GM13977 (cell line): ENCODE measurements at regions not wholly inside any gene's neighbourhood (a gene's known extent, or its start where the extent isn't known, plus 50 kb on each side); places are given as distances from the start of the nearest gene placed in this dataset.

Experiments used
- DNase-seq: peaks from one replicate; pipeline ENCODE4 v3.0.0; 2012; ENCODE audit warnings: low spot score
- CTCF ChIP-seq: IDR thresholded peaks from 2 replicates; pipeline ENCODE4 v1.5.1; 2012; ENCODE audit warnings: mild to moderate bottlenecking, control low read depth; ENCODE audit not compliant: insufficient read depth; ENCODE audit errors: extremely low read depth, missing control alignments
- in situ Hi-C: fragments of 300-500 bp; cut with MboI; formaldehyde crosslinking; loops from one replicate; pipeline ENCODE4 v1.12.0; 2022; ENCODE audit warnings: low sequenced_read_pairs, low pct_unique_long_range_greater_than_20kb, mixed read lengths, inconsistent platforms; ENCODE audit not compliant: unreplicated experiment

- no peak for DNase-seq
- in situ Hi-C loops = no loop called here
- TF ChIP-seq CTCF = no peak
Measured at GRCh38 chrX:151476604-151477303, 79.7 kb downstream of the VMA21 start.

GRCh38 chrX:151478058-151478457 lies 81.1 kb downstream of the VMA21 start:
- in situ Hi-C loops = no loop called here
- DNase-seq = no peak
- TF ChIP-seq CTCF = no peak

- TF ChIP-seq CTCF = peak; percentile 54
- DNase-seq = peak; percentile 32
- in situ Hi-C loops = no loop called here
Measured at GRCh38 chrX:151488677-151489076, 74.8 kb upstream of the PASD1 start.

- in situ Hi-C loops = no loop called here
- TF ChIP-seq CTCF = peak; percentile 52
- DNase-seq = peak; percentile 15
Measured at GRCh38 chrX:151505796-151506195, 57.7 kb upstream of the PASD1 start.

- DNase-seq = no peak
- in situ Hi-C loops = no loop called here
- no peak for TF ChIP-seq CTCF
Measured at GRCh38 chrX:151510203-151510602, 53.3 kb upstream of the PASD1 start.

- in situ Hi-C loops = no loop called here
- TF ChIP-seq CTCF = no peak
- DNase-seq = no peak
Measured at GRCh38 chrX:151513472-151513871, 50.0 kb upstream of the PASD1 start.
